Neutrophil (primary cell): ENCODE measurements at regions not wholly inside any gene's neighbourhood (a gene's known extent, or its start where the extent isn't known, plus 50 kb on each side); places are given as distances from the start of the nearest gene placed in this dataset.
"Not testable (repeated sequence)": the region's sequence is repeated elsewhere in the genome, so short reads cannot be mapped to it uniquely, and the experiment has no call there.

Source experiments
- H3K27ac ChIP-seq: fragments of 200-600 bp; sonication (generic); 2 replicates; pipeline ENCODE4 v1.5.1; 2016; ENCODE audit warnings: mild to moderate bottlenecking, moderate library complexity
- H3K27me3 ChIP-seq: fragments of 200-600 bp; sonication (generic); 2 replicates; pipeline ENCODE4 v1.6.0; 2016; ENCODE audit warnings: mild to moderate bottlenecking
- H3K36me3 ChIP-seq: fragments of 200-600 bp; sonication (generic); 2 replicates; pipeline ENCODE4 v1.5.1; 2017
- H3K4me1 ChIP-seq, 2 experiments: fragments of 200-600 bp in 1 of 2; sonication (generic) in 1 of 2; 1 replicate in 1 of 2; 2 replicates in 1 of 2; pipeline versions ENCODE4 v1.5.1 to v1.6.1; 2013 to 2016; ENCODE audit warnings: low read depth in 1 of 2, low read length in 1 of 2, mild to moderate bottlenecking in 1 of 2, moderate library complexity in 1 of 2; ENCODE audit not compliant: control insufficient read depth in 1 of 2, insufficient read depth in 1 of 2
- H3K4me3 ChIP-seq, 2 experiments: fragments of 200-600 bp in 1 of 2; sonication (generic) in 1 of 2; 1 replicate in 1 of 2; 2 replicates in 1 of 2; pipeline ENCODE4 v1.5.1; 2013 to 2016; ENCODE audit warnings: low read depth in 1 of 2, low read length in 1 of 2, mild to moderate bottlenecking in 1 of 2, moderate library complexity in 1 of 2
- H3K9me3 ChIP-seq: fragments of 200-600 bp; sonication (generic); 2 replicates; pipeline ENCODE4 v1.5.1; 2016
- TF ChIP-seq, protein P1 (sequence below): fragments of 200-600 bp; sonication (generic); IDR thresholded peaks from 2 replicates; pipeline ENCODE4 v1.5.1; 2016; ENCODE audit warnings: antibody characterized with exemption

DNA sequence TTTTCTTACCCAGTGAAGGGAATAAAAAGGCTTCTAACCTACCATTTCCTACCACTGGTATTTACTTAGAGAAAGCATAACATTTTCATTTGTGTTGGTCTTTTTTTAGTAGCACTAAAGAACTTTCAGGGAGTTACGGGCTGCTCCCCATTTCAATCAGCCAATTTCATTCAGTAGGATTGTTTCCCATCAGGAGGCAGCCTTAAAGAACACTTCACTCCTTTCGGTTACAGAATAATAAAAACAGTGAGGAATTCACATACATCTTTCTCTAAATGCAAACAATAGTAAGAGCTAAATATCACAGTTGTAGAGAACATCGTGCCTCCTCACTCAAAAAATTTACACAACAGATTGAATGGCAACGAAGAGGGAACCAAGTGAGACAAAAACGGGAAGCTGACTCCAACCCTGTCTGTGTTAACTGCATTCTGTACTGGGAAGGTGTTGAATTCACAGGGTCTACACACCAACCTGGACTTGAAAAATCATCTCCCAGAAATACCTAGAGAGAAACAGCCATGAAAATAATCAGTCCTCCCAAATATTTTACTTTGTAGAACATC, 55.5 kb upstream of the ABLIM1 start:
- Histone ChIP-seq H3K9me3 (no peaks in the 10 kb centered on the region), H3K4me3 (no peak overlapping the region), H3K36me3 (no peaks in the 10 kb centered on the region), H3K27me3 (peaks cover 24% of the 10 kb centered on the region), H3K4me1 (no peaks in the 10 kb centered on the region), H3K27ac (no peak overlapping the region)
- TF ChIP-seq, protein P1, sequence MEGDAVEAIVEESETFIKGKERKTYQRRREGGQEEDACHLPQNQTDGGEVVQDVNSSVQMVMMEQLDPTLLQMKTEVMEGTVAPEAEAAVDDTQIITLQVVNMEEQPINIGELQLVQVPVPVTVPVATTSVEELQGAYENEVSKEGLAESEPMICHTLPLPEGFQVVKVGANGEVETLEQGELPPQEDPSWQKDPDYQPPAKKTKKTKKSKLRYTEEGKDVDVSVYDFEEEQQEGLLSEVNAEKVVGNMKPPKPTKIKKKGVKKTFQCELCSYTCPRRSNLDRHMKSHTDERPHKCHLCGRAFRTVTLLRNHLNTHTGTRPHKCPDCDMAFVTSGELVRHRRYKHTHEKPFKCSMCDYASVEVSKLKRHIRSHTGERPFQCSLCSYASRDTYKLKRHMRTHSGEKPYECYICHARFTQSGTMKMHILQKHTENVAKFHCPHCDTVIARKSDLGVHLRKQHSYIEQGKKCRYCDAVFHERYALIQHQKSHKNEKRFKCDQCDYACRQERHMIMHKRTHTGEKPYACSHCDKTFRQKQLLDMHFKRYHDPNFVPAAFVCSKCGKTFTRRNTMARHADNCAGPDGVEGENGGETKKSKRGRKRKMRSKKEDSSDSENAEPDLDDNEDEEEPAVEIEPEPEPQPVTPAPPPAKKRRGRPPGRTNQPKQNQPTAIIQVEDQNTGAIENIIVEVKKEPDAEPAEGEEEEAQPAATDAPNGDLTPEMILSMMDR, result no peak

DNA sequence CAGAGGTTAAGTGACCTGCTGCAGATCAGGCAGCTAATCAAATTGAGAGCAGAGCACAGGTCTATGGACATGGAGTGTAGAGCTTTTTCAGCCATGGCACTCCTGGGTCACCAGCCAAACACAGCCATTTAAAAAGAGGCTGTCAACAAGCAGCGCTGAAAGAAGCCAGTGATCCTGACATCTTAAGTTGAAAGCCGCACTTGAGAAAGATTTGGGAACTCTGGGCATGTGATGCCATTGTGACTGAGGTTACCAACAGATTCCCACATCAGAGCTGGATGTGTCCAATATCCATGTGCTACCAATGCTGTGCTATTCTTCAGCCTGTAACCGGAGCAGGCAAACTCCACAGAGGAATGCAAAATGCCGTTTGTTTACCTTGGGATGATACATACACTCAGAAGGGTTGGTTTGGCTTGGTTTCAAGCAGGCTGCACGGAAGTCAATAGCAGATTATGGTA, 56.2 kb upstream of the ABLIM1 start:
- Histone ChIP-seq H3K27ac (no peak overlapping the region), H3K4me3 (no peak overlapping the region), H3K4me1 (no peaks in the 10 kb centered on the region), H3K9me3 (no peaks in the 10 kb centered on the region), H3K27me3 (peaks cover 24% of the 10 kb centered on the region), H3K36me3 (no peaks in the 10 kb centered on the region)
- TF ChIP-seq, protein P1, result no peak

DNA sequence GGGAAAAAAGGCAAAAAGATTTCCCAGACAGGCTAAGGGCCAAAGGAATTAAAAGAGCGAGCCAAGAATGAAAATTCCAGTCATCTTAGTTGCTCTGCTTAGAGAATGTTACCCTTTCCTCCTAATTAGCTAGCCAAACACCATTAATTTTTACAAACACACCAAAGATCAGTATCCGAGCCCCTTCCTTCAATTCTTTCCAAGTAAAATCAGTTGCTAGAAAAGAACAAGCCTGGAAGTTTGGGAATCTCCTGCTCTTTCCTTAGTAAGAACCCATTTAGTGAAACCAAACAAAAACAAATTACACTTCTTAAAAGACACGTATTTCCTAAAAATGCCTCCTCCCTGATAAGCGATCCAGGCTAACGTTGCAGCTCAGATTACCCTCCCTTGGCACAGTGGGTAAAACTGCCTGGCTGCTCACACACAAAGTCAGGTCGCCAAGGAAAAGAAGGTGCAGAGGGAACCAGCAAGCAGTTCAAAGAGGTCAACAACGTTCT, 57.1 kb upstream of the ABLIM1 start:
- Histone ChIP-seq H3K27me3 (peaks cover 24% of the 10 kb centered on the region), H3K27ac (no peak overlapping the region), H3K4me3 (no peak overlapping the region), H3K36me3 (no peaks in the 10 kb centered on the region), H3K9me3 (no peaks in the 10 kb centered on the region), H3K4me1 (no peaks in the 10 kb centered on the region)
- TF ChIP-seq, protein P1, result no peak

DNA sequence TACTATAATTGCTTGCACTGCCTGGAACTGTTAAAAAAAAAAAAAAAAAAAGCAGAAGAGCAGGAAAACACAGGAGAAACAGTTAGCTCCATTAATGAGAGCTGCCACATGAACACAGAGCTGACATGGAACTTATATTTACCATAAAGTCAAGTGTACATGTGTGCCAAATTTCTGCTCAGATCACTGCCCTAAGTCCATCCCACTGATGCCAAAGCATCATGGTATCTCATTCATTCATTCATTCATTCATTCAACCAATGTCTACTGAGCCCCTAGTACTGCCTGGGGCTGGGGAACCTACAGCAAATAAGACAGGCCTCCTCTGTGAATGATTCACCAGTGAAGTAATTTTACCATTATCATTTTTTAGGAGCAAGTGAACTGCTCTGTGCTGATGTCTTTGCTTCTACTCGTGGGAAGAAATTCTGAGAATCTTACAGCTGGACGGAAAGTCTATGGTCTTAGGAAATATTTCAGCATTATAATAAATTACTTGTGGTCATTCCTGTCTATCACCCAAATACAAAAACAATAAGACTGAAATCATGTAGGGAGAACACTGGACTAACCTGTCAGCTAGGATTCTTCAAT, 58.8 kb upstream of the ABLIM1 start:
- peaks cover 24% of the 10 kb centered on the region for H3K27me3 ChIP-seq
- H3K36me3 ChIP-seq, result no peaks in the 10 kb centered on the region
- H3K4me1 ChIP-seq, result no peaks in the 10 kb centered on the region
- H3K27ac ChIP-seq, result no peak overlapping the region
- H3K9me3 ChIP-seq, result no peaks in the 10 kb centered on the region
- H3K4me3 ChIP-seq, result no peak overlapping the region
- TF ChIP-seq, protein P1, result no peak

DNA sequence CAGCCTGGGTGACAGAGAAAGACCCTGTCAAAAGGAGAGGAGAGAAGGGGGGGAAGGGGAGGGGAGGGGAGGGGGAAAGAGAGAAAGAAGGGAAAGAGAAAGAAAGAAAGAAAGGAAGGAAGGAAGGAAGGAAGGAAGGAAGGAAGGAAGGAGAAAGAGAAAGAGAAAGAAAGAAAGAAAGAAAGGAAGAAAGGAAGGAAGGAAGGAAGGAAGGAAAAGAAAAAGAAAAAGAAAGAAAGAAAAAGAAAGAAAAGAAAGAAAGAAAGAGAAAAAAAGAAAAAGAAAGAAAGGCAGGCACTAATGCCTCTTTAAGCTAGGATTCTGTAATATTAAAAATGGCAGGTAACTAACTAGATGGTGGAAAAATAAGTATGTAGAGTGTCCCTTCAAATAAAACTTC, 59.8 kb upstream of the ABLIM1 start:
- not testable (repeated sequence) for H3K4me1 ChIP-seq, H3K36me3 ChIP-seq, H3K27ac ChIP-seq, H3K4me3 ChIP-seq, H3K9me3 ChIP-seq
- H3K27me3 ChIP-seq, result peaks cover 23% of the 10 kb centered on the region

DNA sequence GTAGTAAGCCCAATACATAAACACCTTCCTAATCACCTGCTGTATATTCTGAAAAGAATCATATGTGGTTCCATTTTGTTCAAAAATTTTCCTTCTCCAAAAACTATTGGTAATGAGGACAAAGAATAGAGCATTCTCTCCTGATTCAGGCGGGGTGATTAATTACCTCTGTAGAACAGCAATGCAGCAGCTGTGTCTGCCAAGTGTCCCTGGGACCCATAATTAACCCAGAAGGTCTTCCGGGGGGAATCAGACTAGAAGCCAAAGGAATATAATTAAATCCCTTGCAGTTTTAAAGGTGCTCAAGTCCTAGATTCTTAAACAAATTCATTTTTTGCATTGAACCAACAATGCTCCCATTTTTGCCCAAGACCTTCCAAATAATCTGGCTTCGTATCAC, 60.3 kb upstream of the ABLIM1 start:
- TF ChIP-seq, protein P1, result no peak
- no peaks in the 10 kb centered on the region for H3K4me1 ChIP-seq
- H3K4me3 ChIP-seq, result no peak overlapping the region
- peaks cover 19% of the 10 kb centered on the region for H3K27me3 ChIP-seq
- H3K27ac ChIP-seq, result no peak overlapping the region
- H3K36me3 ChIP-seq, result no peaks in the 10 kb centered on the region
- no peaks in the 10 kb centered on the region for H3K9me3 ChIP-seq
